GM21447 (cell line): ENCODE measurements at regions not wholly inside any gene's neighbourhood (a gene's known extent, or its start where the extent isn't known, plus 50 kb on each side); places are given as distances from the start of the nearest gene placed in this dataset.

Experiments
- ATAC-seq: cut with Tn5 transposase; IDR thresholded peaks from one replicate; pipeline ENCODE4 v1.9.1; 2021; ENCODE audit not compliant: unreplicated experiment

GRCh38 chr10:78426181-78426580 lies 392.5 kb downstream of the RPS24 start:
- no peak for ATAC-seq

GRCh38 chr10:78427497-78428031 lies 393.9 kb downstream of the RPS24 start:
- no peak for ATAC-seq

- ATAC-seq = no peak
These were observed 394.9 kb downstream of the RPS24 start for GRCh38 chr10:78428579-78428978.

GRCh38 chr10:78429984-78430383 lies 396.3 kb downstream of the RPS24 start:
- ATAC-seq = no peak

- ATAC-seq = no peak
These were observed 398.9 kb downstream of the RPS24 start for GRCh38 chr10:78432583-78432982.

GRCh38 chr10:78433076-78433595 lies 399.5 kb downstream of the RPS24 start:
- ATAC-seq = no peak

- no peak for ATAC-seq
These were observed 400.3 kb downstream of the RPS24 start for GRCh38 chr10:78433766-78434535.

- no peak for ATAC-seq
These were observed 401.2 kb downstream of the RPS24 start for GRCh38 chr10:78434886-78435285.

GRCh38 chr10:78435484-78436221 lies 402.0 kb downstream of the RPS24 start:
- no peak for ATAC-seq

- ATAC-seq = no peak
These were observed 402.5 kb downstream of the RPS24 start for GRCh38 chr10:78436222-78436573.

- ATAC-seq = no peak
These were observed 403.2 kb downstream of the RPS24 start for GRCh38 chr10:78436706-78437406.

- no peak for ATAC-seq
These were observed 403.7 kb downstream of the RPS24 start for GRCh38 chr10:78437407-78437768.

GRCh38 chr10:78437998-78438906 lies 404.6 kb downstream of the RPS24 start:
- ATAC-seq = no peak

- ATAC-seq = no peak
These were observed 405.5 kb downstream of the RPS24 start for GRCh38 chr10:78438907-78439809.

GRCh38 chr10:78441010-78441409 lies 407.3 kb downstream of the RPS24 start:
- no peak for ATAC-seq

GRCh38 chr10:78441694-78442093 lies 408.0 kb downstream of the RPS24 start:
- ATAC-seq = no peak

- ATAC-seq = no peak
These were observed 409.3 kb downstream of the RPS24 start for GRCh38 chr10:78442836-78443550.

GRCh38 chr10:78443900-78444571 lies 410.4 kb downstream of the RPS24 start:
- no peak for ATAC-seq
